GM13977 (cell line): ENCODE measurements at regions not wholly inside any gene's neighbourhood (a gene's known extent, or its start where the extent isn't known, plus 50 kb on each side); places are given as distances from the start of the nearest gene placed in this dataset.

Experiments used
- DNase-seq: peaks from one replicate; pipeline ENCODE4 v3.0.0; 2012; ENCODE audit warnings: low spot score
- CTCF ChIP-seq: IDR thresholded peaks from 2 replicates; pipeline ENCODE4 v1.5.1; 2012; ENCODE audit warnings: mild to moderate bottlenecking, control low read depth; ENCODE audit not compliant: insufficient read depth; ENCODE audit errors: extremely low read depth, missing control alignments
- in situ Hi-C: fragments of 300-500 bp; cut with MboI; formaldehyde crosslinking; loops from one replicate; pipeline ENCODE4 v1.12.0; 2022; ENCODE audit warnings: low sequenced_read_pairs, low pct_unique_long_range_greater_than_20kb, mixed read lengths, inconsistent platforms; ENCODE audit not compliant: unreplicated experiment

- in situ Hi-C loops: no loop called here
- DNase-seq: no peak
- TF ChIP-seq CTCF: no peak
Measured at GRCh38 chr9:87156247-87156646, 208.9 kb upstream of the GAS1 start.

- no peak for DNase-seq
- in situ Hi-C loops: no loop called here
- TF ChIP-seq CTCF: no peak
Measured at GRCh38 chr9:87157366-87158031, 210.2 kb upstream of the GAS1 start.

GRCh38 chr9:87158765-87159164 is 211.5 kb upstream of the GAS1 start:
- in situ Hi-C loops: no loop called here
- no peak for TF ChIP-seq CTCF
- DNase-seq: no peak

- DNase-seq: no peak
- in situ Hi-C loops: no loop called here
Measured at GRCh38 chr9:87160148-87161102, 213.1 kb upstream of the GAS1 start.

GRCh38 chr9:87167161-87167560 is 219.9 kb upstream of the GAS1 start:
- in situ Hi-C loops: no loop called here
- TF ChIP-seq CTCF: no peak
- no peak for DNase-seq

More at GRCh38 chr9:87160148-87161102, 213.1 kb upstream of the GAS1 start:
- TF ChIP-seq CTCF: no peak

GRCh38 chr9:87167582-87167981 is 220.3 kb upstream of the GAS1 start:
- in situ Hi-C loops: no loop called here

More at GRCh38 chr9:87167582-87167981, 220.3 kb upstream of the GAS1 start:
- DNase-seq: no peak
- TF ChIP-seq CTCF: no peak
